ENCODE measurements at regions not wholly inside any gene's neighbourhood (a gene's known extent, or its start where the extent isn't known, plus 50 kb on each side); places are given as distances from the start of the nearest gene placed in this dataset.
"Not testable (repeated sequence)": the region's sequence is repeated elsewhere in the genome, so short reads cannot be mapped to it uniquely, and the experiment has no call there.

GRCh38 chr2:166381-166780 lies 97.5 kb downstream of the SH3YL1 start:
- H3K36me3 ChIP-seq (ENCODE audit: control insufficient read depth, insufficient read depth, low read length, severe bottlenecking), result no peaks in the 10 kb centered on the region
- no peak overlapping the region for H3K4me3 ChIP-seq (ENCODE audit: low read length)

GRCh38 chr2:165530-165929 lies 98.3 kb downstream of the SH3YL1 start:
- H3K4me1 ChIP-seq (ENCODE audit: control insufficient read depth, insufficient read depth, low read length), result no peaks in the 10 kb centered on the region
- H3K27me3 ChIP-seq (replicated peaks; ENCODE audit: control insufficient read depth, insufficient read depth, low read length), result no peaks in the 10 kb centered on the region
- no peaks in the 10 kb centered on the region for H3K9me3 ChIP-seq (ENCODE audit: control insufficient read depth, low read length)
- no peaks in the 10 kb centered on the region for H3K36me3 ChIP-seq (ENCODE audit: control insufficient read depth, insufficient read depth, low read length, severe bottlenecking)
- DNase-seq (ENCODE audit: low read depth), result no peak
- no peak overlapping the region for H3K4me3 ChIP-seq (ENCODE audit: low read length)
- H3K9ac ChIP-seq (ENCODE audit: low read length), result no peak overlapping the region

More at GRCh38 chr2:166381-166780, 97.5 kb downstream of the SH3YL1 start:
- no peak for DNase-seq (ENCODE audit: low read depth)
- H3K4me1 ChIP-seq (ENCODE audit: control insufficient read depth, insufficient read depth, low read length), result no peaks in the 10 kb centered on the region
- H3K27me3 ChIP-seq (replicated peaks; ENCODE audit: control insufficient read depth, insufficient read depth, low read length), result no peaks in the 10 kb centered on the region
- no peak overlapping the region for H3K9ac ChIP-seq (ENCODE audit: low read length)
- no peaks in the 10 kb centered on the region for H3K9me3 ChIP-seq (ENCODE audit: control insufficient read depth, low read length)

- H3K9me3 ChIP-seq (ENCODE audit: control insufficient read depth, low read length), result no peaks in the 10 kb centered on the region
- no peak for DNase-seq (ENCODE audit: low read depth)
- H3K9ac ChIP-seq (ENCODE audit: low read length), result no peak overlapping the region
Observed at GRCh38 chr2:162473-163382, 101.1 kb downstream of the SH3YL1 start.

DNA sequence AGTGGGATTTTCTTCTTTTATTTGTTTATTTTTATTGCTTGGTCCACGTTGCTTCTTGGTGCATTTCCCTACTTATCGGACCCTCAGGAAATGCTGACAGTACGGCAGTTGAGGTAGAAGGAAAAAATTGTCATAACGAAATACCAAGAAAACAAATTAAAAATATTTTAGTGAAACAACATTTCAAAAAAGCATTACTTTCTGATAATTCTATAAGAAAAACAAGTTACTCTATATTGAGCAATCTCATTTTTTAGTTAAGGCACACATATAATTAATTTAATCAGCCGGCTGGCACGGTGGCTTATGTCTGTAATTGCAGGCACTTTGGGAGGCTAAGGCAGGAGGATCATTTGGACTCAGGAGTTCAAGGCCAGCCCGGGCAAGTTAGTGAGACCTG lies 102.1 kb downstream of the SH3YL1 start:
- Histone ChIP-seq H3K4me1 (ENCODE audit: control insufficient read depth, insufficient read depth, low read length) (no peaks in the 10 kb centered on the region), H3K4me3 (ENCODE audit: low read length) (no peak overlapping the region), H3K9ac (ENCODE audit: low read length) (no peak overlapping the region), H3K9me3 (ENCODE audit: control insufficient read depth, low read length) (no peaks in the 10 kb centered on the region), H3K27me3 (replicated peaks; ENCODE audit: control insufficient read depth, insufficient read depth, low read length) (no peaks in the 10 kb centered on the region), H3K36me3 (ENCODE audit: control insufficient read depth, insufficient read depth, low read length, severe bottlenecking) (no peaks in the 10 kb centered on the region)
- DNase-seq (ENCODE audit: low read depth), result no peak

More at GRCh38 chr2:162473-163382, 101.1 kb downstream of the SH3YL1 start:
- H3K27me3 ChIP-seq (replicated peaks; ENCODE audit: control insufficient read depth, insufficient read depth, low read length), result no peaks in the 10 kb centered on the region
- H3K4me3 ChIP-seq (ENCODE audit: low read length), result no peak overlapping the region
- H3K4me1 ChIP-seq (ENCODE audit: control insufficient read depth, insufficient read depth, low read length), result no peaks in the 10 kb centered on the region
- no peaks in the 10 kb centered on the region for H3K36me3 ChIP-seq (ENCODE audit: control insufficient read depth, insufficient read depth, low read length, severe bottlenecking)

DNA sequence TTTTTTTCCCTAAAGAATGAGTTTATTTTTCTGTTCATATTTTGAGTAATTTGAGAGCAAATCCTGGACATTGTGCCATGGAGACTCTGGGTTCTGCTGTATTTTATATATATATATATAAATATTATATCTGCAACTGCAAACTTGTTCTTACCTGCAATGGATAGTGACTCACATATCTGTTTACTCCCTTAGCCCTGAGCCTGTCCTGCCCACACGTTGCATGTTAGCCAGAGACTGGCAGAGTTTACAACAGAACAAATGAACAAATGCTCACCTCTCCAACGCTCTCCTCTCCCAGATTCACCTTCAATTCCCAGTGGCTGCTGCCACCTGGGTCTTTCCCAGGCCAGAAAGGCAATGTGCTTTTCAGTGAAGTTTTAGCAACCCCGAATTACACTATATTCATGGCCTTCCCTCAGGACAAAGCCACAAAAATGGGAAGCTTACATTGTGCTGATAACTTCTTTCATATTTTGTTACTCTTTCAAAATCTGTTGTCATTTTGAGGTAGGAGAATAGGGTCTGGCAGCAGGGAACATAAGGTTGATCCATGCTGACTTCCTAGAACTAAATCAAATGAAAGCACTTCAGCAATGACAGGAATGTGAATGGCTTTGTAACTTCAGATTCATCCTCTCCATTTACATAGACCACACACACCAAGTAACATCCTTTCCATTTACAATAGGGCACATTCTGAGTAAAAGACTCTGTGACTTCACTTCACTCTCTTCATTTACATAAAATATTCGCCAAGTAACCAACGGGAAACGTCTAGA lies 105.4 kb upstream of the FAM110C start:
- Histone ChIP-seq H3K9me3 (ENCODE audit: control insufficient read depth, low read length) (no peaks in the 10 kb centered on the region), H3K4me1 (ENCODE audit: control insufficient read depth, insufficient read depth, low read length) (no peaks in the 10 kb centered on the region), H3K27me3 (replicated peaks; ENCODE audit: control insufficient read depth, insufficient read depth, low read length) (peaks cover 3% of the 10 kb centered on the region), H3K9ac (ENCODE audit: low read length) (no peak overlapping the region), H3K36me3 (ENCODE audit: control insufficient read depth, insufficient read depth, low read length, severe bottlenecking) (no peaks in the 10 kb centered on the region), H3K4me3 (ENCODE audit: low read length) (no peak overlapping the region)
- DNase-seq (ENCODE audit: low read depth), result no peak

DNA sequence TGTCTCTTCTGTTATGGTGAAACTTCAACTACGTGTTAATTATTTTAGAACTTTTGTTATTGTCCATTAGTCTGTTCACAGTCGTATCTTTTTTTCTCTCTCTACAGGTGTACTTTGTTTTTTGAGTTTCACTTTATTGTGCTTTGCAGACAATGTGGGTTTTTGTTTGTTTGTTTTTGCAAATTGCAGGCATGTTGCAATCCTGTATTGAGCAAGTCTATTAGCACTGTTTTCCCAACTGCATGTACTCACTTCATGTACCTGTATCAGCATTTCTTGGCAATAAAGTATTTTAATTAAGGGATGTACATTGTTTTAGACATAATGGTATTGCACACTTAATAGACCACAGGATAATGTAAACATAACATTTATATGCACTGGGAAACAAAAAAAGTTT lies 99.1 kb upstream of the FAM110C start:
- Histone ChIP-seq H3K9me3 (ENCODE audit: control insufficient read depth, low read length) (no peaks in the 10 kb centered on the region), H3K4me1 (ENCODE audit: control insufficient read depth, insufficient read depth, low read length) (no peaks in the 10 kb centered on the region), H3K4me3 (ENCODE audit: low read length) (no peak overlapping the region), H3K27me3 (replicated peaks; ENCODE audit: control insufficient read depth, insufficient read depth, low read length) (peaks cover 1% of the 10 kb centered on the region), H3K9ac (ENCODE audit: low read length) (no peak overlapping the region), H3K36me3 (ENCODE audit: control insufficient read depth, insufficient read depth, low read length, severe bottlenecking) (no peaks in the 10 kb centered on the region)
- no peak for DNase-seq (ENCODE audit: low read depth)

DNA sequence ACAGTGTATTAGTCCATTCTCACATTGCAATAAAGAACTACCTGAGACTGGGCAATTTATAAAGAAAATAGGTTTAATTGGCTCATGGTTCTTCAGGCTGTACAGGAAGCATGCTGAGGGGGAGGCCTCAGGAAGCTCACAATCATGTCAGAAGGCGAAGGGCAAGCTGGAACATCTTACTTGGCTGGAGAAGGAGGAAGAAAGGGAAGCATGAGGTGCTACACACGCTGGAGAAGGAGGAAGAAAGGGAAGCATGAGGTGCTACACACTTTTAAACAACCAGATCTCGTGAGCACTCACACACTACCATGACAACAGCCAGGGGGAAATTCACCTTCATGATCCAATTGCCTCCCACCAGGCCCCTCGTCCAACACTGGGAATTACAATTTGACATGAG lies 95.3 kb upstream of the FAM110C start:
- Histone ChIP-seq H3K36me3 (ENCODE audit: control insufficient read depth, insufficient read depth, low read length, severe bottlenecking) (no peaks in the 10 kb centered on the region), H3K9me3 (ENCODE audit: control insufficient read depth, low read length) (no peaks in the 10 kb centered on the region), H3K9ac (ENCODE audit: low read length) (no peak overlapping the region), H3K27me3 (replicated peaks; ENCODE audit: control insufficient read depth, insufficient read depth, low read length) (peaks cover 8% of the 10 kb centered on the region), H3K4me3 (ENCODE audit: low read length) (no peak overlapping the region), H3K4me1 (ENCODE audit: control insufficient read depth, insufficient read depth, low read length) (no peaks in the 10 kb centered on the region)
- no peak for DNase-seq (ENCODE audit: low read depth)

DNA sequence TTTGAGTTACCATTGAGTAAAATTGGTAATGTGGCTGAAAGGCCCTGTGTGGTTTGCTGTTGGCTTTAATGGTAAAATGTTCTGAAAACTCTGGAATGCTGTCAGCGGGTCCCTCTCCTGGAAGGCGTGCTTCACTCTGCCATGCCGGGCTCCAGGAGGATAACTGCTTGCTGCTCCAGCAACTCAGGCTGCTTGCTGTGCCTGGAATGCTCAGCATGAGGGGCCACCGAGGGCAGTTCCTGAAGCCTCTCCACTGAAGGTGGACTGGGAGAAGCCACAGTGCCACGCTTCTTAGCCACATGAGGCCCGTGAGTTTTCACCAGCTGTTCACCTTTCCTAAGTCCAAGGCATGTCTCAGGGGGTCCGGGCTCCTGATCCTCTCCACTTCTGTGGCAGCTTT lies 90.4 kb upstream of the FAM110C start:
- Histone ChIP-seq H3K9ac (ENCODE audit: low read length) (no peak overlapping the region), H3K4me3 (ENCODE audit: low read length) (no peak overlapping the region), H3K9me3 (ENCODE audit: control insufficient read depth, low read length) (no peaks in the 10 kb centered on the region), H3K27me3 (replicated peaks; ENCODE audit: control insufficient read depth, insufficient read depth, low read length) (peaks cover 8% of the 10 kb centered on the region), H3K36me3 (ENCODE audit: control insufficient read depth, insufficient read depth, low read length, severe bottlenecking) (no peaks in the 10 kb centered on the region), H3K4me1 (ENCODE audit: control insufficient read depth, insufficient read depth, low read length) (no peaks in the 10 kb centered on the region)
- DNase-seq (ENCODE audit: low read depth), result no peak

GRCh38 chr2:133675-134593 lies 87.6 kb upstream of the FAM110C start:
- Histone ChIP-seq H3K27me3 (replicated peaks; ENCODE audit: control insufficient read depth, insufficient read depth, low read length) (peaks cover 2% of the 10 kb centered on the region), H3K36me3 (ENCODE audit: control insufficient read depth, insufficient read depth, low read length, severe bottlenecking) (no peaks in the 10 kb centered on the region), H3K9me3 (ENCODE audit: control insufficient read depth, low read length) (peaks cover 2% of the 10 kb centered on the region), H3K9ac (ENCODE audit: low read length) (no peak overlapping the region), H3K4me3 (ENCODE audit: low read length) (no peak overlapping the region), H3K4me1 (ENCODE audit: control insufficient read depth, insufficient read depth, low read length) (no peaks in the 10 kb centered on the region)
- no peak for DNase-seq (ENCODE audit: low read depth)

- not testable (repeated sequence) for H3K4me1 ChIP-seq (ENCODE audit: control insufficient read depth, insufficient read depth, low read length); H3K4me3 ChIP-seq (ENCODE audit: low read length); H3K9me3 ChIP-seq (ENCODE audit: control insufficient read depth, low read length); H3K27me3 ChIP-seq (replicated peaks; ENCODE audit: control insufficient read depth, insufficient read depth, low read length); H3K36me3 ChIP-seq (ENCODE audit: control insufficient read depth, insufficient read depth, low read length, severe bottlenecking); DNase-seq (ENCODE audit: low read depth); H3K9ac ChIP-seq (ENCODE audit: low read length)
Observed at GRCh38 chr2:126769-127168, 80.5 kb upstream of the FAM110C start.

Measured in adipocyte (in vitro differentiated cells).